LNCaP clone FGC (cell line): ENCODE measurements at regions not wholly inside any gene's neighbourhood (a gene's known extent, or its start where the extent isn't known, plus 50 kb on each side); places are given as distances from the start of the nearest gene placed in this dataset.

Source experiments
- DNase-seq: peaks from one replicate; pipeline ENCODE4 v3.0.0-alpha.2; 2011; ENCODE audit warnings: low read depth
- H3K4me3 ChIP-seq: 2 replicates; pipeline ENCODE4 v1.5.1; 2011; ENCODE audit warnings: mild to moderate bottlenecking, low read depth, low read length, control low read depth
- TF ChIP-seq, protein P1 (sequence below): IDR thresholded peaks from 2 replicates; pipeline ENCODE4 v1.5.1; 2012; ENCODE audit warnings: mild to moderate bottlenecking; ENCODE audit not compliant: control insufficient read depth, insufficient read depth; ENCODE audit errors: extremely low read depth

DNA sequence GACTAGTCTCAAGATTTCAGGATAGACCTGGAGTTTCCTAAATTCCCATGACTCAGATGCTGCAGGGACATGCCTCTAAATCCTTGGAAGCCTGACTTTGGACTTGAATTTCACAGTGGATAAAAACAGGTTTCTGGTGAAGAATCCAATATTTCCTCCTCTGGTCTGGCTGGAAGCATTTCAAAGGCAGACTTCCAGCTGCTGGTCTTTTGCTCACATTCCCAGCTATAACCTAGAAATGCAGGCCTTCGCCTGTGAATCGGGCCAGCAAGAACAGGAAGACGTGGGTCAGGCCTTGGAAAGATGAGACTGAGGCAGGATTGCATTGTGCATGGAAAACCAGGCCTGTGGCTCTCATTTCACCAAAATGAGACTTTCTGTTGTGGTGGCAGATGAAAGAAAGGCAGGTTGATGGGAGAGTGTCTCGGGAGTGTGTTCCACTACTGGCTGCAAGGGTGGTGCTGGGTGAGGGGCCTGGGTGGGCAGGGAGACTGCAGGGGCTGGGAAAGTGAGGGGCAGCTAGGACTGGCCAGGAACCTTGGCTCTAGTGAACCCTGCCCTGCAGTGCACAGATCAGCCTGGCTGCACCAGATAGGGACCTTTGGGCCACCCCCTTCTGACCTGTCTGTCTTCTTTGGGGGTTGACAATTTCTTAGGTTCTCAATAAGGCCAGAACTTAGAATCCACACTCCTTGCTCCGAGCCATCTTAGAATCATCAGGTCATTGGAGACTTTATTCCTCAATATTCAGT lies 488.8 kb upstream of the MKI67 start:
- TF ChIP-seq, protein P1, sequence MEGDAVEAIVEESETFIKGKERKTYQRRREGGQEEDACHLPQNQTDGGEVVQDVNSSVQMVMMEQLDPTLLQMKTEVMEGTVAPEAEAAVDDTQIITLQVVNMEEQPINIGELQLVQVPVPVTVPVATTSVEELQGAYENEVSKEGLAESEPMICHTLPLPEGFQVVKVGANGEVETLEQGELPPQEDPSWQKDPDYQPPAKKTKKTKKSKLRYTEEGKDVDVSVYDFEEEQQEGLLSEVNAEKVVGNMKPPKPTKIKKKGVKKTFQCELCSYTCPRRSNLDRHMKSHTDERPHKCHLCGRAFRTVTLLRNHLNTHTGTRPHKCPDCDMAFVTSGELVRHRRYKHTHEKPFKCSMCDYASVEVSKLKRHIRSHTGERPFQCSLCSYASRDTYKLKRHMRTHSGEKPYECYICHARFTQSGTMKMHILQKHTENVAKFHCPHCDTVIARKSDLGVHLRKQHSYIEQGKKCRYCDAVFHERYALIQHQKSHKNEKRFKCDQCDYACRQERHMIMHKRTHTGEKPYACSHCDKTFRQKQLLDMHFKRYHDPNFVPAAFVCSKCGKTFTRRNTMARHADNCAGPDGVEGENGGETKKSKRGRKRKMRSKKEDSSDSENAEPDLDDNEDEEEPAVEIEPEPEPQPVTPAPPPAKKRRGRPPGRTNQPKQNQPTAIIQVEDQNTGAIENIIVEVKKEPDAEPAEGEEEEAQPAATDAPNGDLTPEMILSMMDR = no peak
- no peak for DNase-seq
- no peak overlapping the region for H3K4me3 ChIP-seq

- TF ChIP-seq, protein P1 = no peak
- no peak for DNase-seq
- H3K4me3 ChIP-seq = no peak overlapping the region
These were observed 491.3 kb upstream of the MKI67 start for GRCh38 chr10:128617532-128617931.

GRCh38 chr10:128622706-128623105 lies 496.5 kb upstream of the MKI67 start:
- TF ChIP-seq, protein P1 = no peak
- DNase-seq = no peak
- no peak overlapping the region for H3K4me3 ChIP-seq

DNA sequence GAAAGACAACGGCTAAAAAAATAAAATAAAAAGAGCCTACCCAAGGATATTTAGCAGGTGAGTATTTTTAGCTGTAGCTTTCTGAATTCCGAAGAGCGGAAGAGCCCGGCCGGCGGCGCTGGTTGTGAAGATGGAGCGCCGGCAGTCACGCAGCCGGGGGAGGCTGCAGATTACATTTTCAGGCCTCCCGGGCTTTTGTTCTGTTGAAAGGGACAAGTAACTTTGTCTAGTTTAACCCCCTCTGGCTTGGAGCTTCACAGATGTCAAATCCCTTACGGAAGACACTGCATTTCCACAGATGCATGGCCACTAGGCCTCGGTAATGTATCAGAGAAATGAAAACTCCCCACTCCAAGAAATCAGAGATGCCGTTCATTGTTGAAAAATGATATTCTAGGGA lies 497.6 kb upstream of the MKI67 start:
- H3K4me3 ChIP-seq = no peak overlapping the region
- DNase-seq = no peak
- TF ChIP-seq, protein P1 = no peak

DNA sequence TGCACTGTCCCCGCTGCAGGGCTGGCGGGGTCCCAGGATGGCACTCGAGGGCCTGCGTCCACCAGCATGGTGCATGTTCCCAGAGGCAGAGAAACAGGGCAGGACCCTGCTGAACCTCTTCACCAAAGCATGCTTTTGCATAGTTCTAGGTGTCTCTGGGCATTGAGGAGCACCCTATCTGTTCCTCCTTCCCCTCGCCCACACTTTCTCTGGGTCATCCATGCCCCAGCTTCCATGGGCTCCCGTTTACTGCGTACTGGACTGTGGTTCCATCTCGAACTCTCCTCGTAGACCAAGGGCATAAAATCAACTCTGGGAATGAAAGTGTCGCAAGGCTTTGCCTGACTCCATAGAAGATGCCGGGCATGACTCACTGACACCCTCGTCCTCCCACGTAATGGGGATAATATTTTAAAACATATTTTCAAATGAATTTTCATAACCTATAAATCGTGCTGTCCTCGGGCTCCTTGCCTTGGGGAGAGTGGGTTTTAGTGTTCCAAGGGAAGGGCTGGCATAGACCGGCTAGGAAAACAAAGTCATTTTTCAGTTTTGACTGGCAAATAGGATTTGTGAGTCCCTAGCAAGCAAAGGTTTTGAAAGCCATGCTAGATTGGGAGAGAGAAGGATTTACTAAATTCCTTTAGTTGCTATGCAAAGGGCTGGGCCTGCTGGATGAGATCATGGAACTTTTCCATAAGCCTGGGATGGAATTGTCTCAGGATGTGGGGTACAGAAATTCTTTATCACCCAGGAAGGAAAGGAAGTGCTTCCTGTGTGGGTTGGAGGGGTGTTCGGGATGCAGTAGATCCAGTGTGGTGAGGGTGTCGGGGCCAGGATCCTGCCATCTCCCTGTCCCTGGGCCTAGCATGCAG lies 498.7 kb upstream of the MKI67 start:
- H3K4me3 ChIP-seq = no peak overlapping the region
- TF ChIP-seq, protein P1 = no peak
- DNase-seq = no peak

DNA sequence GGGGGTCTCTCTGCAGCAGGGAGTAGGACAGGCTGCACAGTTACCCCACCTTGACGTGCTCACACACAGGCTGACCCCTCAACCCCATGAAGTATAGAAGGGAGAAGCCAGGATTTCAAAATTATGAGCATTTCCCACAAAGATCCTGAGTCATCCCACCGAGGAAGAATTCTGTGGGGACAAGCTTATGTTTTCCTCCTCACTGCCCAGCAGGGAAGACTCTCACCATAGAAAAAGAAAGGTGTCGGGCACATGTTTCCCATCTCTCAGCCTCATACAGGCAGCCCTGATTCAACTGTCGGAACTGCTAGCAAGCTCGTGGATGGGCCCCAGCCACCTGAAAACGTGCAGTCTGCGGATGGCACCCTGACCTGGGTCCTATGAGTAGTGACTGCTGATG lies 499.7 kb upstream of the MKI67 start:
- TF ChIP-seq, protein P1 = no peak
- H3K4me3 ChIP-seq = no peak overlapping the region
- DNase-seq = no peak
